ENCODE measurements at regions not wholly inside any gene's neighbourhood (a gene's known extent, or its start where the extent isn't known, plus 50 kb on each side); places are given as distances from the start of the nearest gene placed in this dataset.
"Not testable (repeated sequence)": the region's sequence is repeated elsewhere in the genome, so short reads cannot be mapped to it uniquely, and the experiment has no call there.

DNA sequence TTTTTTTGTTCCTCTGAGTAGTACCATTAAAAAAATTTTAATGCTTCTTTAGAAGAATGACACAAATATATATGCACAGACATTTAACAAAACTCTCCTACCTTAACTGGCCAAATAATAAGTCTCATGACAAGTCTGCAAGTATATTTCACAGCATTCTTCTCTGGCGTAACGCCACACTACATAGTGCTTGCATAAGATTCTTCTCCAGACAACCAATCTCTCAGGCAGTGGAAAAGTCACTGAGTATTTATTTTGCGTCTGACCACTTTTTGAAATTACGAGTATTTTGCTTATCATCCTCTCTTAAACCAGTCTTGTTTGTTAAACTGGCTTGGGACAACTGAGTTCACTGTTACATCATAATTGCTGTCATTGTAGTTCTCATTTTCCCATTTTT lies 749.2 kb downstream of the ADCYAP1 start:
- TF ChIP-seq, protein P1, sequence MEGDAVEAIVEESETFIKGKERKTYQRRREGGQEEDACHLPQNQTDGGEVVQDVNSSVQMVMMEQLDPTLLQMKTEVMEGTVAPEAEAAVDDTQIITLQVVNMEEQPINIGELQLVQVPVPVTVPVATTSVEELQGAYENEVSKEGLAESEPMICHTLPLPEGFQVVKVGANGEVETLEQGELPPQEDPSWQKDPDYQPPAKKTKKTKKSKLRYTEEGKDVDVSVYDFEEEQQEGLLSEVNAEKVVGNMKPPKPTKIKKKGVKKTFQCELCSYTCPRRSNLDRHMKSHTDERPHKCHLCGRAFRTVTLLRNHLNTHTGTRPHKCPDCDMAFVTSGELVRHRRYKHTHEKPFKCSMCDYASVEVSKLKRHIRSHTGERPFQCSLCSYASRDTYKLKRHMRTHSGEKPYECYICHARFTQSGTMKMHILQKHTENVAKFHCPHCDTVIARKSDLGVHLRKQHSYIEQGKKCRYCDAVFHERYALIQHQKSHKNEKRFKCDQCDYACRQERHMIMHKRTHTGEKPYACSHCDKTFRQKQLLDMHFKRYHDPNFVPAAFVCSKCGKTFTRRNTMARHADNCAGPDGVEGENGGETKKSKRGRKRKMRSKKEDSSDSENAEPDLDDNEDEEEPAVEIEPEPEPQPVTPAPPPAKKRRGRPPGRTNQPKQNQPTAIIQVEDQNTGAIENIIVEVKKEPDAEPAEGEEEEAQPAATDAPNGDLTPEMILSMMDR (IDR thresholded peaks at IDR 0.05; ENCODE audit: control insufficient read depth, insufficient read depth, low read depth, low read length, missing control alignments): no peak
- H3K4me3 ChIP-seq (ENCODE audit: control insufficient read depth, low read depth, low read length): no peak overlapping the region
- no peak for DNase-seq (ENCODE audit: low read depth)

DNA sequence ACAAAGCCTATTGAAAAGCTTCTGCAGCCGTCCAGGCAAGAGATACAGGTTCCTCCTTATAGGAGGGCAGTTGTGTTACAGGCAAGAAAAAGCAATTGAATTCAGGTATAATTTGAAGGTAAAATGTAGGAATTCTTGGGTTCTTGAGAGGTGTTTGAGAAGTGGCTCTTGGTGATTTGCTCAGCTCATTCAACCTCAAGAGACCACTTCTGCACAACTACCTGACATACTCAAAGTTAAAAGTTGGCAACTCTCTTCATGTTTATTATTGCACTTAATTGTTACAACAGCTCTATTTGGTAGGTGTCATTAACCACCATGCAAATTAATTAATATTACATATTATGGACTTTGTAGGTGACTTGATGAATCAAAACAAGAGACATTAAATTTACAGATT lies 753.2 kb downstream of the ADCYAP1 start:
- no peak overlapping the region for H3K4me3 ChIP-seq (ENCODE audit: control insufficient read depth, low read depth, low read length)
- TF ChIP-seq, protein P1 (IDR thresholded peaks at IDR 0.05; ENCODE audit: control insufficient read depth, insufficient read depth, low read depth, low read length, missing control alignments): no peak
- DNase-seq (ENCODE audit: low read depth): no peak

DNA sequence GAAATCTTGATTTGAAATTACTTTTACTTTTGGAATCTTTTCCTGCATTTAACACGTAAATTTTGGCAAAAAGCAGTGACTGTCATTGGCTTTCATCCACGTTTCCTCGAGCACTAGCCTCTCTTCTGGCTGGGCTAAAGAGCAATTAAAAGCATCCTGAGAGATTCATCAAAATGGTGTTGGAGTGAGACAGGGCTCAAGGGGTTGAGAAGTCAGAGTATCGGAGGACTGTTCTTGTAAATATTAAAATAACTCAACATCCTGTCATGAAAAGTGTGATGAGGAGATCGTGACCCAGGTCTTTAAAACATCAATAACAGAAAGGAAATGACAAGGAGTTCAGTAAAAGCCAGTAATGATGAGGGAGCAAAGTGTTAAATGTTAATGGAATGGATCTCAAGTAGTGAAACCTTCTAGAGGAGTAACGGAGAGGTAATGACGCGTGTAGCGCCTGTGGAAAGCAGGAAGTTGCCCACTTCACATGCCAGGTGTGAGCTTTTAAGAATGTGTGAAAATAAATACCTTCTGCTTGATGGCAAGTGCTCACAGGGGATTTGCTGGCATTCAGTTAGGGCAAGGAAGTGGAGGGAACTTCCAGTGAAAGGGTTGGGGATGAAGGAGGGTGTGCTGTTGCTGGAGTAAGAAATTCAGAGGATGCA lies 754.4 kb downstream of the ADCYAP1 start:
- no peak for DNase-seq (ENCODE audit: low read depth)
- no peak overlapping the region for H3K4me3 ChIP-seq (ENCODE audit: control insufficient read depth, low read depth, low read length)
- TF ChIP-seq, protein P1 (IDR thresholded peaks at IDR 0.05; ENCODE audit: control insufficient read depth, insufficient read depth, low read depth, low read length, missing control alignments): no peak

DNA sequence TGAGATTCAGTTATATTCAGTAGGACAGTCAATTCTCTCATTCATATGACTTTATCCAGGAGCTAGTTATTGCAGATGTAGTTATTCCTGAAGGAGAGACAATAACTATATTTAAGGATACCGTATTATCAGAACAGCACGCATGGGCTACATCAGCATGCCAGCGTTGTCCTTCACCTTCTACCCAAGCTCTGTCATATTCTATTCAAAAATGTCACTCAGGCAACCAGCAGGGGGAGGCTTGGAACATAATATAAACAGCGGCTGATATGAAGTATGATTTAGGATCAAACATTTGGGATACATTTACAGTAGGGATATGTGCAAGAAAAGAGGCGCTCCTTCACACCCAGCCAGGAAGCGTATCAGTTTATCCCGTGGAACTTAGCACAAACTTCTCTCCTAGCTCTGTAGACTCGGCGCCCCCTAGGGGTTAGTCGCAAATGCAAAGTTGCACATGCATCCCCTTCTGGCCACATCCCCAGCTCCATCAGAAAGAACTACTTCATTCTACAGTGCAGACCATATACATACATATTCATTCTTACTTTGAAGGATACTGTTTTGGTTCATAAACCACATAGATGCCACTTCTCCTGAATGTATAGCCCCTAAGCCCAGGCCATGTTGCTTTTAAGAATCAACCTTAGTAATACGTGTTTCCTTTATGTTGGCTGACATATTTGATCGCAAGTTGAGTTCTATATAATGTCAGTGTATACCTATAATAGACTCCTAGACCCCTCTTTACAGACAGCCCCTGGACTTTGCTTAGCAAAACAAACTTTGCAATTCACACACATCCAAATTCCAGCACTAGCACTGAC lies 759.4 kb downstream of the ADCYAP1 start:
- no peak overlapping the region for H3K4me3 ChIP-seq (ENCODE audit: control insufficient read depth, low read depth, low read length)
- TF ChIP-seq, protein P1 (IDR thresholded peaks at IDR 0.05; ENCODE audit: control insufficient read depth, insufficient read depth, low read depth, low read length, missing control alignments): peak; percentile 10
- no peak for DNase-seq (ENCODE audit: low read depth)

DNA sequence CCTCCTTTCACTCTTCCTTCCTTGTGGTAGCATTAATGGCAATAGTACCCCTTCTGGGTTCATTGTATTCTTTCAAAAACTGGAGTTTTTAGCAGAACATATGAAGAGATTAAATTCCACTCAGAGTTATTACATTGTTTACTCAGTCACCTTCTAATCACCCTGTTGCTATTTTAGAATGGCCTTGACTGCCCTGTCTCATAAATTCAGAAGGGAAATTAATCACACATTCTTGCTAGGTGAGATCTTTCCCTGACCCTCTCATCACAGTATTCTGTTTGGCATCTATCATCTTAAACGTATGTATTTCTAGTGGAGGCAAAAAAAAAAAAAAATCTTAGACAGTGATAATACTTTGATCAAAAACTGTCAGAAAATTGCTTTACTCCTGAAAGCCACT lies 760.4 kb downstream of the ADCYAP1 start:
- TF ChIP-seq, protein P1 (IDR thresholded peaks at IDR 0.05; ENCODE audit: control insufficient read depth, insufficient read depth, low read depth, low read length, missing control alignments): no peak
- no peak overlapping the region for H3K4me3 ChIP-seq (ENCODE audit: control insufficient read depth, low read depth, low read length)
- no peak for DNase-seq (ENCODE audit: low read depth)

DNA sequence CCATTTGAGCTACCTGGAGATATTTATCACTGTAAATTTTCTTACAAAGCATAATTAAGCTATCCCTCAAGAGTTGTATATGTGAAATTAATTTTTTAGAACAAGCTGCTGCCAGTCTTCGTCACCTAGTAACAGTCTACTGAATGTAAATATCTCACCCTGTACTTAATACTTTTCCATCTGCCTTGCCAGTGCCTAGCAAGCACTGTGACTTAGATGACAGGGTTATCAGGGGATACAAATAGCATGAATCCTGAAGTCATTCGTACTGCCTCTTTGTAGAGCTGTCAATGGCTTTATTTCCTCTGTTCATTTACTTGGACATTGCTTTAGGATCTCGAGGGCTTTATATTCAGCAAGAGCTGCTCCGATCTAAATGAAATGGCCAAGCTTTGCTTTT lies 763.6 kb downstream of the ADCYAP1 start:
- no peak for DNase-seq (ENCODE audit: low read depth)
- TF ChIP-seq, protein P1 (IDR thresholded peaks at IDR 0.05; ENCODE audit: control insufficient read depth, insufficient read depth, low read depth, low read length, missing control alignments): no peak
- no peak overlapping the region for H3K4me3 ChIP-seq (ENCODE audit: control insufficient read depth, low read depth, low read length)

DNA sequence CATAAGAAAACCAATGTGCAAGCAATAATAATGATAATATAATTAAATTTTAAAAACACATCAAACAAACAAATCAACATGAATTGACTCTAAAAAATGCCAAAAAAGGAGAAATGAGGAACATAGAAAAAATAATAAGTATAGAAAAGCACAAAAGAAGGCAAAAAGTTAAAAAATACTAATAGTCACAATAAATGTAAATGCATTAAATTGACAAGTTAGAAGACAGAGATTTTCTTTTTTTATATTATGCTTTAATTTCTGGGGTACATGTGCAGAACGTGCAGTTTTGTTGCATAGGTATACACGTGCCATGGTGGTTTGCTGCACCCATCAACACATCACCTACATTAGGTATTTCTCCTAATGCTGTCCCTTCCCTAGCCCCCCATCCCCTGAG lies 767.0 kb downstream of the ADCYAP1 start:
- not testable (repeated sequence) for DNase-seq (ENCODE audit: low read depth)

More for the DNA sequence above, 767.0 kb downstream of the ADCYAP1 start:
- H3K4me3 ChIP-seq (ENCODE audit: control insufficient read depth, low read depth, low read length): not testable (repeated sequence)

Data from AG09309 (cell line).